ENCODE measurements at regions not wholly inside any gene's neighbourhood (a gene's known extent, or its start where the extent isn't known, plus 50 kb on each side); places are given as distances from the start of the nearest gene placed in this dataset.

- no peak overlapping the region for H3K18ac ChIP-seq (ENCODE audit: low read length)
These were observed 134.3 kb downstream of the ZNF664 start for GRCh38 chr12:124107351-124107750.

GRCh38 chr12:124109760-124110159 lies 136.7 kb downstream of the ZNF664 start:
- Histone ChIP-seq H2AK5ac (ENCODE audit: low read depth, low read length) (no peak overlapping the region), H3K4me1 (ENCODE audit: control insufficient read depth in 2 of 2, insufficient read depth in 1 of 2, low read depth in 1 of 2, low read length in 2 of 2) (peaks cover 0 to 5% of the 10 kb centered on the region in 2 donors), H3K14ac (ENCODE audit: low read length) (no peak overlapping the region), H4K8ac (ENCODE audit: low read depth, low read length) (no peak overlapping the region), H2BK120ac (ENCODE audit: low read depth, low read length) (no peak overlapping the region), H2BK12ac (ENCODE audit: low read length) (no peak overlapping the region), H3K27ac (replicated peaks; ENCODE audit: low read length) (no peak overlapping the region), H3K27me3 (ENCODE audit: control insufficient read depth in 3 of 3, insufficient read depth in 3 of 3, low read depth in 1 of 3, low read length in 3 of 3) (no peaks in the 10 kb centered on the region), H2AFZ (ENCODE audit: low read length) (peak overlapping the region; percentile 36), H3K79me1 (ENCODE audit: low read depth, low read length) (no peaks in the 10 kb centered on the region), H3K23ac (ENCODE audit: low read depth, low read length, poor library complexity) (no peak overlapping the region), H2BK5ac (ENCODE audit: low read length) (no peak overlapping the region), H3K18ac (ENCODE audit: low read length) (no peak overlapping the region), H3K9me3 (replicated peaks in 1 of 2; ENCODE audit: control insufficient read depth in 2 of 2, insufficient read depth in 1 of 2, low read depth in 1 of 2, low read length in 2 of 2) (peaks cover 0 to 9% of the 10 kb centered on the region in 2 donors), H3K9ac (ENCODE audit: low read depth, low read length, poor library complexity) (no peak overlapping the region), H3K4me3 (ENCODE audit: low read length in 2 of 2) (no peak overlapping the region), H4K91ac (ENCODE audit: low read depth, low read length, poor library complexity) (no peak overlapping the region), H3K36me3 (replicated peaks in 1 of 2; ENCODE audit: control insufficient read depth in 2 of 2, insufficient read depth in 2 of 2, low read length in 2 of 2) (no peaks in the 10 kb centered on the region), H2BK15ac (ENCODE audit: low read length) (no peak overlapping the region), H3K4me2 (ENCODE audit: insufficient read depth, low read length, poor library complexity, severe bottlenecking) (no peak overlapping the region), H3K4ac (ENCODE audit: low read length) (no peak overlapping the region)
- WGBS, 2 donors (ENCODE audit: extremely low coverage in 2 of 2, insufficient read length in 2 of 2, insufficient replicate concordance in 1 of 2): no CpG with 5 or more reads among the region's 3 CpGs
- DNase-seq (ENCODE audit: low spot score): no peak

More at GRCh38 chr12:124107351-124107750, 134.3 kb downstream of the ZNF664 start:
- no peak overlapping the region for H2AK5ac ChIP-seq (ENCODE audit: low read depth, low read length)
- no peak overlapping the region for H4K8ac ChIP-seq (ENCODE audit: low read depth, low read length)
- WGBS, 2 donors (ENCODE audit: extremely low coverage in 2 of 2, insufficient read length in 2 of 2, insufficient replicate concordance in 1 of 2): no CpG with 5 or more reads among the region's 4 CpGs
- no peak overlapping the region for H2BK120ac ChIP-seq (ENCODE audit: low read depth, low read length)
- no peak overlapping the region for H2AFZ ChIP-seq (ENCODE audit: low read length)
- no peak overlapping the region for H2BK12ac ChIP-seq (ENCODE audit: low read length)
- no peak overlapping the region for H3K27ac ChIP-seq (replicated peaks; ENCODE audit: low read length)
- H3K9ac ChIP-seq (ENCODE audit: low read depth, low read length, poor library complexity): no peak overlapping the region
- peaks cover 0 to 5% of the 10 kb centered on the region in 2 donors for H3K4me1 ChIP-seq (ENCODE audit: control insufficient read depth in 2 of 2, insufficient read depth in 1 of 2, low read depth in 1 of 2, low read length in 2 of 2)
- H3K36me3 ChIP-seq (replicated peaks in 1 of 2; ENCODE audit: control insufficient read depth in 2 of 2, insufficient read depth in 2 of 2, low read length in 2 of 2): no peaks in the 10 kb centered on the region
- no peak overlapping the region for H2BK5ac ChIP-seq (ENCODE audit: low read length)
- no peak overlapping the region for H3K23ac ChIP-seq (ENCODE audit: low read depth, low read length, poor library complexity)
- H4K91ac ChIP-seq (ENCODE audit: low read depth, low read length, poor library complexity): no peak overlapping the region
- no peak for DNase-seq (ENCODE audit: low spot score)
- H3K79me1 ChIP-seq (ENCODE audit: low read depth, low read length): no peaks in the 10 kb centered on the region
- H3K27me3 ChIP-seq (ENCODE audit: control insufficient read depth in 3 of 3, insufficient read depth in 3 of 3, low read depth in 1 of 3, low read length in 3 of 3): no peaks in the 10 kb centered on the region
- no peak overlapping the region for H3K4me3 ChIP-seq (ENCODE audit: low read length in 2 of 2)
- H3K9me3 ChIP-seq (replicated peaks in 1 of 2; ENCODE audit: control insufficient read depth in 2 of 2, insufficient read depth in 1 of 2, low read depth in 1 of 2, low read length in 2 of 2): peaks cover 0 to 9% of the 10 kb centered on the region in 2 donors
- H3K14ac ChIP-seq (ENCODE audit: low read length): no peak overlapping the region
- no peak overlapping the region for H3K4me2 ChIP-seq (ENCODE audit: insufficient read depth, low read length, poor library complexity, severe bottlenecking)
- no peak overlapping the region for H2BK15ac ChIP-seq (ENCODE audit: low read length)
- H3K4ac ChIP-seq (ENCODE audit: low read length): no peak overlapping the region

DNA sequence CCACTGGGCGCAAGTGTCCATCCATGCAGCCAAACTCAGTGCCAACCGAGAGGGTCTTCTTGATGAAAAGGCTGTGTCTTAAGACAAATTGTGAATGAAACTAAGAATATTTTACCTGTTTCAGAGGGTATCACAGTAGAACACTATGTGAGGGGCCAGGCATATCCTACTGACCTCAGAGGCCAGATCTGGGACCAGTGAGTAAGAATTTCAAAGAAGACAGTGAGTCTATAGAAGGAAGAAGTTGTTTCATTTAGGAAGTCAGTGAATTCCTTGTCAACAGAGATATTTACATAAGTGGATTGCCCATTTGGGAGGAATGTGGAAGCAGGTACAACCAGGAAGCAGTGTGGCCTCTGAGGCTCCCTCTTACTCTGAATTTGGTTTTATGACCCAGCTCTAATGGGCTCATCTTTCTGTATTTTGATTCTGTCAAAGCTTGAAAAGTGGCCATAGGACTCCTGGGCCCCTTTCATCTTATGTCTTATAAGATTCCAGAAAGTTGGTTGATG lies 137.4 kb downstream of the ZNF664 start:
- no peak overlapping the region for H2BK12ac ChIP-seq (ENCODE audit: low read length)
- H3K9me3 ChIP-seq (replicated peaks in 1 of 2; ENCODE audit: control insufficient read depth in 2 of 2, insufficient read depth in 1 of 2, low read depth in 1 of 2, low read length in 2 of 2): peaks cover 0 to 9% of the 10 kb centered on the region in 2 donors
- H2BK5ac ChIP-seq (ENCODE audit: low read length): no peak overlapping the region
- H3K27me3 ChIP-seq (ENCODE audit: control insufficient read depth in 3 of 3, insufficient read depth in 3 of 3, low read depth in 1 of 3, low read length in 3 of 3): no peaks in the 10 kb centered on the region
- H3K18ac ChIP-seq (ENCODE audit: low read length): no peak overlapping the region
- no peak overlapping the region for H3K9ac ChIP-seq (ENCODE audit: low read depth, low read length, poor library complexity)
- no peaks in the 10 kb centered on the region for H3K79me1 ChIP-seq (ENCODE audit: low read depth, low read length)
- H2BK120ac ChIP-seq (ENCODE audit: low read depth, low read length): no peak overlapping the region
- no peak overlapping the region for H3K4ac ChIP-seq (ENCODE audit: low read length)
- no peak overlapping the region for H4K8ac ChIP-seq (ENCODE audit: low read depth, low read length)
- no peak overlapping the region for H3K23ac ChIP-seq (ENCODE audit: low read depth, low read length, poor library complexity)
- H4K91ac ChIP-seq (ENCODE audit: low read depth, low read length, poor library complexity): no peak overlapping the region
- peak overlapping the region; percentile 36 for H2AFZ ChIP-seq (ENCODE audit: low read length)
- H3K36me3 ChIP-seq (replicated peaks in 1 of 2; ENCODE audit: control insufficient read depth in 2 of 2, insufficient read depth in 2 of 2, low read length in 2 of 2): no peaks in the 10 kb centered on the region
- H3K4me3 ChIP-seq (ENCODE audit: low read length in 2 of 2): no peak overlapping the region
- H3K14ac ChIP-seq (ENCODE audit: low read length): no peak overlapping the region
- H2BK15ac ChIP-seq (ENCODE audit: low read length): no peak overlapping the region
- DNase-seq (ENCODE audit: low spot score): no peak
- H2AK5ac ChIP-seq (ENCODE audit: low read depth, low read length): no peak overlapping the region
- peaks cover 0 to 5% of the 10 kb centered on the region in 2 donors for H3K4me1 ChIP-seq (ENCODE audit: control insufficient read depth in 2 of 2, insufficient read depth in 1 of 2, low read depth in 1 of 2, low read length in 2 of 2)
- no peak overlapping the region for H3K27ac ChIP-seq (replicated peaks; ENCODE audit: low read length)
- H3K4me2 ChIP-seq (ENCODE audit: insufficient read depth, low read length, poor library complexity, severe bottlenecking): no peak overlapping the region
- WGBS, 2 donors (ENCODE audit: extremely low coverage in 2 of 2, insufficient read length in 2 of 2, insufficient replicate concordance in 1 of 2): no CpG with 5 or more reads among the region's 2 CpGs

- Histone ChIP-seq H2AK5ac (ENCODE audit: low read depth, low read length) (no peak overlapping the region), H3K14ac (ENCODE audit: low read length) (no peak overlapping the region), H3K18ac (ENCODE audit: low read length) (no peak overlapping the region), H2AFZ (ENCODE audit: low read length) (no peak overlapping the region), H4K91ac (ENCODE audit: low read depth, low read length, poor library complexity) (no peak overlapping the region), H3K4me2 (ENCODE audit: insufficient read depth, low read length, poor library complexity, severe bottlenecking) (no peak overlapping the region), H3K4ac (ENCODE audit: low read length) (no peak overlapping the region), H2BK12ac (ENCODE audit: low read length) (no peak overlapping the region), H3K27ac (replicated peaks; ENCODE audit: low read length) (no peak overlapping the region), H2BK15ac (ENCODE audit: low read length) (no peak overlapping the region), H3K9ac (ENCODE audit: low read depth, low read length, poor library complexity) (no peak overlapping the region), H3K79me1 (ENCODE audit: low read depth, low read length) (no peaks in the 10 kb centered on the region), H3K4me3 (ENCODE audit: low read length in 2 of 2) (no peak overlapping the region), H3K27me3 (ENCODE audit: control insufficient read depth in 3 of 3, insufficient read depth in 3 of 3, low read depth in 1 of 3, low read length in 3 of 3) (no peaks in the 10 kb centered on the region), H3K23ac (ENCODE audit: low read depth, low read length, poor library complexity) (no peak overlapping the region), H3K9me3 (replicated peaks in 1 of 2; ENCODE audit: control insufficient read depth in 2 of 2, insufficient read depth in 1 of 2, low read depth in 1 of 2, low read length in 2 of 2) (peaks cover 0 to 12% of the 10 kb centered on the region in 2 donors), H3K4me1 (ENCODE audit: control insufficient read depth in 2 of 2, insufficient read depth in 1 of 2, low read depth in 1 of 2, low read length in 2 of 2) (peaks cover 3 to 5% of the 10 kb centered on the region in 2 donors), H2BK5ac (ENCODE audit: low read length) (no peak overlapping the region), H2BK120ac (ENCODE audit: low read depth, low read length) (no peak overlapping the region), H3K36me3 (replicated peaks in 1 of 2; ENCODE audit: control insufficient read depth in 2 of 2, insufficient read depth in 2 of 2, low read length in 2 of 2) (no peaks in the 10 kb centered on the region), H4K8ac (ENCODE audit: low read depth, low read length) (no peak overlapping the region)
- no peak for DNase-seq (ENCODE audit: low spot score)
- no CpG with 5 or more reads among the region's 5 CpGs for WGBS, 2 donors (ENCODE audit: extremely low coverage in 2 of 2, insufficient read length in 2 of 2, insufficient replicate concordance in 1 of 2)
These were observed 138.0 kb downstream of the ZNF664 start for GRCh38 chr12:124111006-124111405.
